ENCODE measurements at regions not wholly inside any gene's neighbourhood (a gene's known extent, or its start where the extent isn't known, plus 50 kb on each side); places are given as distances from the start of the nearest gene placed in this dataset.

DNA sequence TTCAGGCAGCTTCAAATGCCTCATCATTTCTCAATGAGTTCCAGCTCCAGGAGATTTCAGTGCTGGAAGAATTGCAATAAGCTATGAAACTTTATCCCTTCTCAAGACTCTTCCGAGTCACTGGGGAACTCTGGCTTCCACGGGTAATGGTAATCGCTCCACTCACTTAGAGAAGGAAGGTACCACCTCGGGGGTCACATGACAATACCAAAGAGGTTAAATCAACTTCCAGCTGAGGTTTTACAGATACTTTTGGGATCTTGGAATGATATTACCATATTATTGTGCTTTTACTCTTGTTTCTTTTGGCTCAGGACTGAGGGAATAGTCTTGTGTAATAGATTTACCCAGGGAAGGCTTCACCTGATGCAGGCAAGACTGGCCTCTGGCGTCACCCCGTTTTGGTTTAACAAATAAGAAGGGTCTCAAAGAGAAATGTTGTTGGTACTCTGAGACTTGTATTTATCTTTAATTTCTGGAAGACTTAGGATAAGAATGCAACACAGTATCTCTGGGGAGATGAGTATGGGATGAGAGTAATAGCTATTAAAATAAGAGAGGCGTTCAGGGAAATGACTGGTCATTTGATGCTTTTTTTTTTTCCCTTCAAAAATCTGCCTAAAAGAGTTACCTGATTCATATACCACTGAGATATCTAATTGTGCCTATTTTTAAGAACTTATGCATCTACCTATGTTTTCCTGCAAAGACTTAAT, 316.9 kb upstream of the ZEB2 start:
- no peaks in the 10 kb centered on the region for H3K9me3 Mint-ChIP-seq
- no peak for DNase-seq
- H3K27me3 Mint-ChIP-seq: no peaks in the 10 kb centered on the region
- no peaks in the 10 kb centered on the region for H3K4me1 Mint-ChIP-seq
- H3K4me3 Mint-ChIP-seq: no peak overlapping the region
- no peaks in the 10 kb centered on the region for H3K36me3 Mint-ChIP-seq (ENCODE audit: low read depth)
- intact Hi-C loops (cut with micrococcal nuclease): no loop called here
- no peak overlapping the region for H3K27ac Mint-ChIP-seq

DNA sequence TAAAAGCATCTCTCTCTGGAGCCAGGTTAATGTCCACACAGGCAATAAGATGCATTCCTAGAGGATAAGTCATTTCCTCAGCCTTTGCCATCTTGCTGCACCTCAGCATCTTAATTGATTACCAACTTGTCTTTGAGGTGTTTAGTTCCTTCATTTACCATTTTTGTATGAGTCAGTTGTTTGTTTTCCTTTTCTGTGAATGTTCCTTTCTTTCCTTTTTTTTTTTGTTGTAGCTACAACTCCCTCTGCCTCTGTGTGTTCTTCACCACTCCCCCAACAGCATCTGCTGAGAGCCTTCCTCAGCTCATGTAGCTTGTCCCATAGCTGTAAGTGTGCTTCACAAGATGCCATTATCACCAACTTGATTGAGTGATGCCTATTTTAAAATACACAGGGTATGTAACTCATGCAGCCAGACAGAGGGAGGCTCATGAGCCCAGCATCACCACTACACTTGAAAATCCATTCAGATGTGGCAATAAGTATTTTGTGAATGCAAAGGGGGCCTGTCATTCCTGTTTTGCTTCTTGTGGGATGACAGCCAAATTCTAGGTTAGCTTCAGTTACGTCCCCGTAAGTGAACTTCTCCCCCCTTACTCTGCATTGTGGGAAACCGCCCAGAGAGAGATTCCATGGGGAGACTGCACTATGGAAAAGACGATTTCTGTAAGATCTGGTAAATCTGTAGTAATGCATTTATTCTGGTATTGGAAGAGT, 315.9 kb upstream of the ZEB2 start:
- Mint-ChIP-seq H3K4me3 (no peak overlapping the region), H3K27me3 (no peaks in the 10 kb centered on the region), H3K27ac (no peak overlapping the region), H3K36me3 (ENCODE audit: low read depth) (no peaks in the 10 kb centered on the region), H3K9me3 (no peaks in the 10 kb centered on the region), H3K4me1 (no peaks in the 10 kb centered on the region)
- DNase-seq: no peak
- intact Hi-C loops (cut with micrococcal nuclease): no loop called here

DNA sequence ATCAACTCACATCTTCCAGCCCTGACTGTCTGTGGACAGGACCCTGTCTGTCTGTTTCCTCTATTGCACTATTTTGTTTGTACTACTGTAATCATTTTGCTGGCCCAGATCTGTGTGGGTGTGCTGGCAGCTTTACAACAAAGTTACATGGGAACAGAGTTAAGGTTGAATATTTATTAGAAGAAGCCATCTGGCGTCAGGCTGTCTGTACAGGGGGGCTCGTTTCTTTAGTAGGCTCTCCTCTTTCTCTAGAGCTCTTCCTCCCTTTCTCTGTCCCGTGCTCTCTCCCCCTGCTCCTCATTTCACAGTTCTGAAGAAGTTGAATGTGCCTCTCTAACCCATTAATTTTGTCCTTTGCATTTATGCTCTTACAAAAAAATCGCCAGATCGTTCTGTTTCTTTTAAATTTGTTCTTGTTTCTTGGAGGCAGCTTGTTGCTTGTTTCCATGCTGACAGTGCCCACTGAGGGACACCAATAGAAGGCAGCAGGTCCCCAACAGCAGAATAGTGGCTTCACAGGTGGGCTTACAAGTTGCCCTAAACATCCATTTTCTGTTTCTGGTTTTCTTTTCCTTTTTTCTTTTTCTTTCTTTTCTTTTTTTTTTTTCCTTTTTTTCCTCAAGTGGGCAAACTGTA, 315.2 kb upstream of the ZEB2 start:
- no peaks in the 10 kb centered on the region for H3K27me3 Mint-ChIP-seq
- no peaks in the 10 kb centered on the region for H3K36me3 Mint-ChIP-seq (ENCODE audit: low read depth)
- intact Hi-C loops (cut with micrococcal nuclease): no loop called here
- no peaks in the 10 kb centered on the region for H3K4me1 Mint-ChIP-seq
- DNase-seq: no peak
- no peak overlapping the region for H3K4me3 Mint-ChIP-seq
- H3K27ac Mint-ChIP-seq: no peak overlapping the region
- H3K9me3 Mint-ChIP-seq: no peaks in the 10 kb centered on the region

- no peak for DNase-seq
- H3K27ac Mint-ChIP-seq: no peak overlapping the region
- no peaks in the 10 kb centered on the region for H3K9me3 Mint-ChIP-seq
- H3K36me3 Mint-ChIP-seq (ENCODE audit: low read depth): no peaks in the 10 kb centered on the region
- H3K27me3 Mint-ChIP-seq: no peaks in the 10 kb centered on the region
- intact Hi-C loops (cut with micrococcal nuclease): no loop called here
- no peaks in the 10 kb centered on the region for H3K4me1 Mint-ChIP-seq
- no peak overlapping the region for H3K4me3 Mint-ChIP-seq
These were observed 314.4 kb upstream of the ZEB2 start for GRCh38 chr2:144834363-144834762.

DNA sequence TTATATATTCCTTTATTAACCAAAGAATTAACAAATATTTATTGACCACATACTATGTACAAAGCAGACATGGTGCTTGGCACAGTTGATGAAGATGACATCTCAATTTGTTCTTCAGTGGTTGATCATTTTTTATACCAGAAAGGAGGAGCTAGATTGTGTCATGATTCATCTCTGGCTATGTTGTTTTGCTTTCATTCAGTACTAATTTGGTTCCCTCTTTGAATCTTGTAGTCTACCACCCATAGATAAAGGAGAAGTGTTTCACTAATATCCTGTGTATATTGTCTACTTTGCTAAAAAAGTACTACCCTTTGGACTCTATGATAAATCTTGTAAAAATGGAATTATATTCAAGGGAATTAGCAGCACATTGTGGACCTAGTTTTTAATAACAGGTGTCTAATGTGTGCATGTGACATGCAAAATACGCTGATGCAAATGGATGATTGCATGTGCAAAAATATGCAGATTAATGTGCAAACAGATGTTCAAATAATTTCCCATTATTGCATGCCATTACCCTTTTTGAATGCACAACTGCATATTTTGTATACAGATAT, 313.2 kb upstream of the ZEB2 start:
- Mint-ChIP-seq H3K4me3 (no peak overlapping the region), H3K27me3 (no peaks in the 10 kb centered on the region), H3K36me3 (ENCODE audit: low read depth) (no peaks in the 10 kb centered on the region), H3K27ac (no peak overlapping the region), H3K4me1 (no peaks in the 10 kb centered on the region), H3K9me3 (no peaks in the 10 kb centered on the region)
- no peak for DNase-seq
- intact Hi-C loops (cut with micrococcal nuclease): no loop called here

GRCh38 chr2:144832048-144832447, 312.1 kb upstream of the ZEB2 start:
- Mint-ChIP-seq H3K27ac (no peak overlapping the region), H3K27me3 (no peaks in the 10 kb centered on the region), H3K9me3 (no peaks in the 10 kb centered on the region), H3K4me3 (no peak overlapping the region), H3K36me3 (ENCODE audit: low read depth) (no peaks in the 10 kb centered on the region), H3K4me1 (no peaks in the 10 kb centered on the region)
- intact Hi-C loops (cut with micrococcal nuclease): no loop called here
- DNase-seq: no peak

- H3K36me3 Mint-ChIP-seq (ENCODE audit: low read depth): no peaks in the 10 kb centered on the region
- no peak for DNase-seq
- no peak overlapping the region for H3K4me3 Mint-ChIP-seq
- H3K27ac Mint-ChIP-seq: no peak overlapping the region
- H3K27me3 Mint-ChIP-seq: no peaks in the 10 kb centered on the region
- H3K9me3 Mint-ChIP-seq: no peaks in the 10 kb centered on the region
- intact Hi-C loops (cut with micrococcal nuclease): no loop called here
- H3K4me1 Mint-ChIP-seq: no peaks in the 10 kb centered on the region
These were observed 310.6 kb upstream of the ZEB2 start for GRCh38 chr2:144830543-144830942.

- Mint-ChIP-seq H3K27me3 (no peaks in the 10 kb centered on the region), H3K9me3 (no peaks in the 10 kb centered on the region), H3K4me1 (no peaks in the 10 kb centered on the region), H3K36me3 (ENCODE audit: low read depth) (no peaks in the 10 kb centered on the region), H3K4me3 (no peak overlapping the region), H3K27ac (no peak overlapping the region)
- no peak for DNase-seq
- intact Hi-C loops (cut with micrococcal nuclease): no loop called here
These were observed 307.5 kb upstream of the ZEB2 start for GRCh38 chr2:144827404-144827803.

DNA sequence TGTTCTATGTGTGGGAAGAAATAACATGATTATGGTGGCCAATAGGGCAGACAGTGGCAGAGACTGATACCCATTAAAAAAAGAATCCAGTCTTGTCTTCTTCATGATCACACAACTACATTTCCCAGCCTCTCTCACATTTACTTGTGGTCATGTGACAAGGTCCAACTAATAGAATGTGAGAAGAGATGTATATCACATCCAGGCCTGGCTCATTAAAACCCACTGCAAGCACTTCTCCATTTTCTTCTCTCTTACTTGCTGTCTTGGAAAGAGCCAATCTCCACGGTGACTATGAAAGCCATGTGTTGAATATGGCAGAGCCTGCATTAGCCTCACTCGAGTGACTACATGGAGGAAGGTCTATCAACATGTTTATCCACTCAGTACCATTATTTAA, 306.2 kb upstream of the ZEB2 start:
- Mint-ChIP-seq H3K27me3 (no peaks in the 10 kb centered on the region), H3K36me3 (ENCODE audit: low read depth) (no peaks in the 10 kb centered on the region)

GRCh38 chr2:144825331-144826020, 305.6 kb upstream of the ZEB2 start:
- intact Hi-C loops (cut with micrococcal nuclease): no loop called here
- Mint-ChIP-seq H3K4me1 (no peaks in the 10 kb centered on the region), H3K36me3 (ENCODE audit: low read depth) (no peaks in the 10 kb centered on the region), H3K27me3 (no peaks in the 10 kb centered on the region), H3K9me3 (no peaks in the 10 kb centered on the region), H3K27ac (no peak overlapping the region), H3K4me3 (no peak overlapping the region)
- DNase-seq: no peak

More for the DNA sequence above, 306.2 kb upstream of the ZEB2 start:
- H3K27ac Mint-ChIP-seq: no peak overlapping the region
- no peak overlapping the region for H3K4me3 Mint-ChIP-seq
- H3K9me3 Mint-ChIP-seq: no peaks in the 10 kb centered on the region
- intact Hi-C loops (cut with micrococcal nuclease): no loop called here
- no peak for DNase-seq
- H3K4me1 Mint-ChIP-seq: no peaks in the 10 kb centered on the region

- H3K4me3 Mint-ChIP-seq: no peak overlapping the region
- no peaks in the 10 kb centered on the region for H3K36me3 Mint-ChIP-seq (ENCODE audit: low read depth)
- no peaks in the 10 kb centered on the region for H3K4me1 Mint-ChIP-seq
- intact Hi-C loops (cut with micrococcal nuclease): no loop called here
- H3K27me3 Mint-ChIP-seq: no peaks in the 10 kb centered on the region
- H3K9me3 Mint-ChIP-seq: no peaks in the 10 kb centered on the region
- no peak overlapping the region for H3K27ac Mint-ChIP-seq
- no peak for DNase-seq
These were observed 304.6 kb upstream of the ZEB2 start for GRCh38 chr2:144824306-144825080.

DNA sequence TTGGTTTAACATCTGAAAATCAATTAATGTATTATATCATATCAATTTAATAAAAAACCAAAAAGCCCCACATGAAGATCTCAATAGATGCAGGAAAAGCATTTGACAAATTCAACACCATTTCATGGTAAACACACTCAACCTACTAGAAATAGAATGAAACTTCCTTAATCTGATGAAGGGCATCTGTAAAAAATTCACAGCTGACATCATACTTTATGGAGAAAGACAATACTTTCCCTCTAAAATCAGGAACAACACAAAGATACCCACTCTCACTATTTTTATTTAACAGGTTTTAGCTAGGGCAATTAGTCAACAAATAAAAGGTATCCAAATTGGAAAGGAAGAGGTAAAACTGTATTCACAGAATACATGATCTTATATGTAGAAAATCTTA, 303.0 kb upstream of the ZEB2 start:
- Mint-ChIP-seq H3K36me3 (ENCODE audit: low read depth) (no peaks in the 10 kb centered on the region), H3K27me3 (no peaks in the 10 kb centered on the region), H3K4me1 (no peaks in the 10 kb centered on the region), H3K9me3 (no peaks in the 10 kb centered on the region), H3K27ac (no peak overlapping the region), H3K4me3 (no peak overlapping the region)
- DNase-seq: no peak
- intact Hi-C loops (cut with micrococcal nuclease): no loop called here

DNA sequence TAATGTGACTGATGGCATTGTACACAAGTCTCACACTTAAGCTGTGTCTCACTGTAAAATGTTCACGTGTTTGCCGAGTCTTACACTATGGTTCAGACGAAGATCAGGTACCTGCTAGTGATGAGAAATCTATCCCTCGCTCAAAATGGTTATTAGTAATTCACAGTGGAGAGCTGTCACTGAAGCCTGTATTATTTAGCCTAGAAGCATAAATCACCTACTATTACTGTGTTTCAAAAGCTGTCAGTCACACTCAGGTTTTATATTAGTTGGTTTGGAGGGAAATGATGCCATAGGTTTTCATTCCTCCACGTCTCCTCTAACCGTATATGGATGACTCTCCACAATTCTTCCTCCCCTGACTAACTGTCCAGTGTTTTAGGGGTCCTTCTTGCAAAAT, 292.4 kb upstream of the ZEB2 start:
- Mint-ChIP-seq H3K27ac (no peak overlapping the region), H3K27me3 (peaks cover 2% of the 10 kb centered on the region), H3K4me1 (no peaks in the 10 kb centered on the region), H3K9me3 (no peaks in the 10 kb centered on the region), H3K4me3 (no peak overlapping the region), H3K36me3 (ENCODE audit: low read depth) (no peaks in the 10 kb centered on the region)
- DNase-seq: no peak
- intact Hi-C loops (cut with micrococcal nuclease): no loop called here
